ENCODE measurements at regions not wholly inside any gene's neighbourhood (a gene's known extent, or its start where the extent isn't known, plus 50 kb on each side); places are given as distances from the start of the nearest gene placed in this dataset.

- H3K4me1 ChIP-seq (ENCODE audit: control insufficient read depth in 2 of 2, insufficient read depth in 2 of 2, low read length in 2 of 2): no peaks in the 10 kb centered on the region
- WGBS: 98% methylated on average over 2 of the region's 2 CpGs
- DNase-seq (ENCODE audit: low read depth in 6 of 9, low spot score in 9 of 9): no peak
- no peak overlapping the region for H3K27ac ChIP-seq (ENCODE audit: low read depth in 1 of 2, low read length in 1 of 2)
- no peaks in the 10 kb centered on the region for H3K9me3 ChIP-seq (ENCODE audit: control insufficient read depth in 2 of 2, insufficient read depth in 1 of 2, low read length in 1 of 2)
- H3K27me3 ChIP-seq (ENCODE audit: control insufficient read depth in 2 of 2, insufficient read depth in 1 of 2, low read length in 1 of 2): no peaks in the 10 kb centered on the region
- no peak overlapping the region for H3K4me3 ChIP-seq (ENCODE audit: low read length in 2 of 2)
- no peaks in the 10 kb centered on the region for H3K36me3 ChIP-seq (ENCODE audit: control insufficient read depth in 2 of 2, insufficient read depth in 2 of 2, low read length in 1 of 2)
These were observed 227.5 kb upstream of the STARD13 start for GRCh38 chr13:33512880-33513554.

- H3K4me1 ChIP-seq (ENCODE audit: control insufficient read depth in 2 of 2, insufficient read depth in 2 of 2, low read length in 2 of 2): no peaks in the 10 kb centered on the region
- H3K9me3 ChIP-seq (ENCODE audit: control insufficient read depth in 2 of 2, insufficient read depth in 1 of 2, low read length in 1 of 2): no peaks in the 10 kb centered on the region
- 90% methylated on average over 4 of the region's 4 CpGs for WGBS
- H3K36me3 ChIP-seq (ENCODE audit: control insufficient read depth in 2 of 2, insufficient read depth in 2 of 2, low read length in 1 of 2): no peaks in the 10 kb centered on the region
- no peak overlapping the region for H3K27ac ChIP-seq (ENCODE audit: low read depth in 1 of 2, low read length in 1 of 2)
- no peak overlapping the region for H3K4me3 ChIP-seq (ENCODE audit: low read length in 2 of 2)
- no peak for DNase-seq (ENCODE audit: low read depth in 6 of 9, low spot score in 9 of 9)
- no peaks in the 10 kb centered on the region for H3K27me3 ChIP-seq (ENCODE audit: control insufficient read depth in 2 of 2, insufficient read depth in 1 of 2, low read length in 1 of 2)
These were observed 228.8 kb upstream of the STARD13 start for GRCh38 chr13:33514362-33514761.

- no peaks in the 10 kb centered on the region for H3K4me1 ChIP-seq (ENCODE audit: control insufficient read depth in 2 of 2, insufficient read depth in 2 of 2, low read length in 2 of 2)
- no peak overlapping the region for H3K4me3 ChIP-seq (ENCODE audit: low read length in 2 of 2)
- no peaks in the 10 kb centered on the region for H3K9me3 ChIP-seq (ENCODE audit: control insufficient read depth in 2 of 2, insufficient read depth in 1 of 2, low read length in 1 of 2)
- no peak for DNase-seq (ENCODE audit: low read depth in 6 of 9, low spot score in 9 of 9)
- H3K27ac ChIP-seq (ENCODE audit: low read depth in 1 of 2, low read length in 1 of 2): no peak overlapping the region
- H3K27me3 ChIP-seq (ENCODE audit: control insufficient read depth in 2 of 2, insufficient read depth in 1 of 2, low read length in 1 of 2): no peaks in the 10 kb centered on the region
- no peaks in the 10 kb centered on the region for H3K36me3 ChIP-seq (ENCODE audit: control insufficient read depth in 2 of 2, insufficient read depth in 2 of 2, low read length in 1 of 2)
- WGBS: 98% methylated on average over 3 of the region's 3 CpGs
These were observed 229.6 kb upstream of the STARD13 start for GRCh38 chr13:33515146-33515545.

GRCh38 chr13:33518452-33518851 lies 232.9 kb upstream of the STARD13 start:
- Histone ChIP-seq H3K27ac (ENCODE audit: low read depth in 1 of 2, low read length in 1 of 2) (no peak overlapping the region), H3K9me3 (ENCODE audit: control insufficient read depth in 2 of 2, insufficient read depth in 1 of 2, low read length in 1 of 2) (no peaks in the 10 kb centered on the region)

GRCh38 chr13:33519561-33520467 lies 234.3 kb upstream of the STARD13 start:
- Histone ChIP-seq H3K4me1 (ENCODE audit: control insufficient read depth in 2 of 2, insufficient read depth in 2 of 2, low read length in 2 of 2) (no peaks in the 10 kb centered on the region), H3K36me3 (ENCODE audit: control insufficient read depth in 2 of 2, insufficient read depth in 2 of 2, low read length in 1 of 2) (no peaks in the 10 kb centered on the region), H3K27ac (ENCODE audit: low read depth in 1 of 2, low read length in 1 of 2) (no peak overlapping the region), H3K4me3 (ENCODE audit: low read length in 2 of 2) (no peak overlapping the region), H3K27me3 (ENCODE audit: control insufficient read depth in 2 of 2, insufficient read depth in 1 of 2, low read length in 1 of 2) (no peaks in the 10 kb centered on the region), H3K9me3 (ENCODE audit: control insufficient read depth in 2 of 2, insufficient read depth in 1 of 2, low read length in 1 of 2) (no peaks in the 10 kb centered on the region)
- 85% methylated on average over 8 of the region's 8 CpGs for WGBS
- DNase-seq (ENCODE audit: low read depth in 6 of 9, low spot score in 9 of 9): no peak

More at GRCh38 chr13:33518452-33518851, 232.9 kb upstream of the STARD13 start:
- 69% methylated on average over 2 of the region's 2 CpGs for WGBS
- no peaks in the 10 kb centered on the region for H3K36me3 ChIP-seq (ENCODE audit: control insufficient read depth in 2 of 2, insufficient read depth in 2 of 2, low read length in 1 of 2)
- no peaks in the 10 kb centered on the region for H3K27me3 ChIP-seq (ENCODE audit: control insufficient read depth in 2 of 2, insufficient read depth in 1 of 2, low read length in 1 of 2)
- DNase-seq (ENCODE audit: low read depth in 6 of 9, low spot score in 9 of 9): no peak
- no peak overlapping the region for H3K4me3 ChIP-seq (ENCODE audit: low read length in 2 of 2)
- no peaks in the 10 kb centered on the region for H3K4me1 ChIP-seq (ENCODE audit: control insufficient read depth in 2 of 2, insufficient read depth in 2 of 2, low read length in 2 of 2)

GRCh38 chr13:33520468-33520839 lies 234.9 kb upstream of the STARD13 start:
- Histone ChIP-seq H3K4me3 (ENCODE audit: low read length in 2 of 2) (no peak overlapping the region), H3K27me3 (ENCODE audit: control insufficient read depth in 2 of 2, insufficient read depth in 1 of 2, low read length in 1 of 2) (no peaks in the 10 kb centered on the region), H3K36me3 (ENCODE audit: control insufficient read depth in 2 of 2, insufficient read depth in 2 of 2, low read length in 1 of 2) (no peaks in the 10 kb centered on the region), H3K4me1 (ENCODE audit: control insufficient read depth in 2 of 2, insufficient read depth in 2 of 2, low read length in 2 of 2) (no peaks in the 10 kb centered on the region), H3K9me3 (ENCODE audit: control insufficient read depth in 2 of 2, insufficient read depth in 1 of 2, low read length in 1 of 2) (no peaks in the 10 kb centered on the region), H3K27ac (ENCODE audit: low read depth in 1 of 2, low read length in 1 of 2) (no peak overlapping the region)
- WGBS: 96% methylated on average over 5 of the region's 5 CpGs
- no peak for DNase-seq (ENCODE audit: low read depth in 6 of 9, low spot score in 9 of 9)

- Histone ChIP-seq H3K4me3 (ENCODE audit: low read length in 2 of 2) (no peak overlapping the region), H3K9me3 (ENCODE audit: control insufficient read depth in 2 of 2, insufficient read depth in 1 of 2, low read length in 1 of 2) (no peaks in the 10 kb centered on the region), H3K27ac (ENCODE audit: low read depth in 1 of 2, low read length in 1 of 2) (no peak overlapping the region), H3K36me3 (ENCODE audit: control insufficient read depth in 2 of 2, insufficient read depth in 2 of 2, low read length in 1 of 2) (no peaks in the 10 kb centered on the region), H3K4me1 (ENCODE audit: control insufficient read depth in 2 of 2, insufficient read depth in 2 of 2, low read length in 2 of 2) (no peaks in the 10 kb centered on the region), H3K27me3 (ENCODE audit: control insufficient read depth in 2 of 2, insufficient read depth in 1 of 2, low read length in 1 of 2) (no peaks in the 10 kb centered on the region)
- no peak for DNase-seq (ENCODE audit: low read depth in 6 of 9, low spot score in 9 of 9)
- 97% methylated on average over 1 of the region's 1 CpG for WGBS
These were observed 238.5 kb upstream of the STARD13 start for GRCh38 chr13:33524086-33524485.

GRCh38 chr13:33525763-33526162 lies 240.2 kb upstream of the STARD13 start:
- no peak for DNase-seq (ENCODE audit: low read depth in 6 of 9, low spot score in 9 of 9)
- H3K36me3 ChIP-seq (ENCODE audit: control insufficient read depth in 2 of 2, insufficient read depth in 2 of 2, low read length in 1 of 2): no peaks in the 10 kb centered on the region
- 94% methylated on average over 4 of the region's 4 CpGs for WGBS
- no peaks in the 10 kb centered on the region for H3K4me1 ChIP-seq (ENCODE audit: control insufficient read depth in 2 of 2, insufficient read depth in 2 of 2, low read length in 2 of 2)
- no peaks in the 10 kb centered on the region for H3K9me3 ChIP-seq (ENCODE audit: control insufficient read depth in 2 of 2, insufficient read depth in 1 of 2, low read length in 1 of 2)
- H3K27me3 ChIP-seq (ENCODE audit: control insufficient read depth in 2 of 2, insufficient read depth in 1 of 2, low read length in 1 of 2): no peaks in the 10 kb centered on the region
- H3K4me3 ChIP-seq (ENCODE audit: low read length in 2 of 2): no peak overlapping the region
- H3K27ac ChIP-seq (ENCODE audit: low read depth in 1 of 2, low read length in 1 of 2): no peak overlapping the region

- H3K9me3 ChIP-seq (ENCODE audit: control insufficient read depth in 2 of 2, insufficient read depth in 1 of 2, low read length in 1 of 2): no peaks in the 10 kb centered on the region
- no peak overlapping the region for H3K27ac ChIP-seq (ENCODE audit: low read depth in 1 of 2, low read length in 1 of 2)
- 94% methylated on average over 3 of the region's 3 CpGs for WGBS
- H3K4me3 ChIP-seq (ENCODE audit: low read length in 2 of 2): no peak overlapping the region
- no peaks in the 10 kb centered on the region for H3K4me1 ChIP-seq (ENCODE audit: control insufficient read depth in 2 of 2, insufficient read depth in 2 of 2, low read length in 2 of 2)
- no peak for DNase-seq (ENCODE audit: low read depth in 6 of 9, low spot score in 9 of 9)
- H3K27me3 ChIP-seq (ENCODE audit: control insufficient read depth in 2 of 2, insufficient read depth in 1 of 2, low read length in 1 of 2): no peaks in the 10 kb centered on the region
- H3K36me3 ChIP-seq (ENCODE audit: control insufficient read depth in 2 of 2, insufficient read depth in 2 of 2, low read length in 1 of 2): no peaks in the 10 kb centered on the region
These were observed 241.2 kb upstream of the STARD13 start for GRCh38 chr13:33526718-33527117.

All from thymus (tissue), 11 donors.